ENCODE measurements at regions not wholly inside any gene's neighbourhood (a gene's known extent, or its start where the extent isn't known, plus 50 kb on each side); places are given as distances from the start of the nearest gene placed in this dataset.
"Not testable (repeated sequence)": the region's sequence is repeated elsewhere in the genome, so short reads cannot be mapped to it uniquely, and the experiment has no call there.

GRCh38 chr5:101018299-101018698, 115.2 kb upstream of the ST8SIA4 start:
- no peak overlapping the region for H3K4me3 Mint-ChIP-seq
- no peaks in the 10 kb centered on the region for H3K36me3 ChIP-seq (ENCODE audit: insufficient read depth, low read length)
- H3K4me1 ChIP-seq (ENCODE audit: insufficient read depth, low read length) = no peaks in the 10 kb centered on the region
- no peaks in the 10 kb centered on the region for H3K27me3 ChIP-seq (ENCODE audit: insufficient read depth, low read length)
- no peak overlapping the region for H3K27ac Mint-ChIP-seq
- H3K4me1 Mint-ChIP-seq = no peaks in the 10 kb centered on the region
- intact Hi-C loops (cut with micrococcal nuclease) = loop anchor here (5.0 to 10.0 kb wide), 2 partner anchors 116 to 193 kb away; partner anchors contain the start of gene ST8SIA4
- no peaks in the 10 kb centered on the region for H3K9me3 ChIP-seq (ENCODE audit: control insufficient read depth in 1 of 2, low read length in 2 of 2)
- H3K36me3 Mint-ChIP-seq = no peaks in the 10 kb centered on the region
- H3K9me3 Mint-ChIP-seq = peaks cover 0 to 3% (median 0%) of the 10 kb centered on the region in 8 donors
- no peak overlapping the region for H3K27ac ChIP-seq (ENCODE audit: low read depth, low read length)
- POLR2A ChIA-PET (ENCODE audit: partially characterized antibody) = interaction anchor here (1.4 kb wide), 1 partner anchor 118 kb away, joined by 3 read pairs; no protein-coding TSS in a partner anchor
- CTCF ChIA-PET (ENCODE audit: partially characterized antibody) = no interaction called here
- no peak for DNase-seq
- H3K27me3 Mint-ChIP-seq = no peaks in the 10 kb centered on the region
- no peak overlapping the region for H3K4me3 ChIP-seq (ENCODE audit: low read length in 2 of 2)

- H3K4me1 ChIP-seq (ENCODE audit: insufficient read depth, low read length) = no peaks in the 10 kb centered on the region
- Mint-ChIP-seq H3K27me3 (no peaks in the 10 kb centered on the region), H3K4me1 (no peaks in the 10 kb centered on the region), H3K4me3 (no peak overlapping the region), H3K36me3 (no peaks in the 10 kb centered on the region), H3K9me3 (no peaks in the 10 kb centered on the region), H3K27ac (no peak overlapping the region)
- ChIA-PET CTCF (ENCODE audit: partially characterized antibody) (no interaction called here), POLR2A (ENCODE audit: partially characterized antibody) (no interaction called here)
- no peaks in the 10 kb centered on the region for H3K36me3 ChIP-seq (ENCODE audit: insufficient read depth, low read length)
- no peaks in the 10 kb centered on the region for H3K9me3 ChIP-seq (ENCODE audit: control insufficient read depth in 1 of 2, low read length in 2 of 2)
- no peak for DNase-seq
- H3K27ac ChIP-seq (ENCODE audit: low read depth, low read length) = no peak overlapping the region
- intact Hi-C loops (cut with micrococcal nuclease) = loop anchor here (1.0 to 10.0 kb wide), 2 partner anchors 188 to 390 kb away; no protein-coding TSS in a partner anchor
- no peak overlapping the region for H3K4me3 ChIP-seq (ENCODE audit: low read length in 2 of 2)
- no peaks in the 10 kb centered on the region for H3K27me3 ChIP-seq (ENCODE audit: insufficient read depth, low read length)
These were observed 109.8 kb upstream of the ST8SIA4 start for GRCh38 chr5:101012880-101013279.

GRCh38 chr5:101009758-101010519, 106.9 kb upstream of the ST8SIA4 start:
- CTCF ChIA-PET (ENCODE audit: partially characterized antibody) = interaction anchor here (0.9 to 1.1 kb wide), 2 partner anchors 242 to 386 kb away, joined by 3 read pairs; no protein-coding TSS in a partner anchor
- H3K27ac ChIP-seq (ENCODE audit: low read depth, low read length) = no peak overlapping the region
- Mint-ChIP-seq H3K4me1 (peaks cover 0 to 3% (median under 1%) of the 10 kb centered on the region in 4 donors), H3K27ac (no peak overlapping the region), H3K36me3 (no peaks in the 10 kb centered on the region), H3K9me3 (peaks cover 0 to 6% (median 4%) of the 10 kb centered on the region in 8 donors), H3K4me3 (no peak overlapping the region), H3K27me3 (no peaks in the 10 kb centered on the region)
- H3K36me3 ChIP-seq (ENCODE audit: insufficient read depth, low read length) = no peaks in the 10 kb centered on the region
- no peak overlapping the region for H3K4me3 ChIP-seq (ENCODE audit: low read length in 2 of 2)
- POLR2A ChIA-PET (ENCODE audit: partially characterized antibody) = no interaction called here
- H3K4me1 ChIP-seq (ENCODE audit: insufficient read depth, low read length) = no peaks in the 10 kb centered on the region
- intact Hi-C loops (cut with micrococcal nuclease) = loop anchor here (10.0 kb wide), 1 partner anchor 185 kb away; no protein-coding TSS in a partner anchor
- DNase-seq = no peak
- no peaks in the 10 kb centered on the region for H3K27me3 ChIP-seq (ENCODE audit: insufficient read depth, low read length)
- H3K9me3 ChIP-seq (ENCODE audit: control insufficient read depth in 1 of 2, low read length in 2 of 2) = no peaks in the 10 kb centered on the region

GRCh38 chr5:100992354-100992753, 89.3 kb upstream of the ST8SIA4 start:
- Mint-ChIP-seq H3K36me3 (no peaks in the 10 kb centered on the region), H3K27ac (peak overlapping the region in 1 of 7 donors; percentile 2), H3K9me3 (no peaks in the 10 kb centered on the region), H3K4me3 (no peak overlapping the region), H3K27me3 (peaks cover 0 to 2% of the 10 kb centered on the region in 2 donors), H3K4me1 (no peaks in the 10 kb centered on the region)
- Histone ChIP-seq H3K4me1 (ENCODE audit: insufficient read depth, low read length) (no peaks in the 10 kb centered on the region), H3K27ac (ENCODE audit: low read depth, low read length) (no peak overlapping the region), H3K36me3 (ENCODE audit: insufficient read depth, low read length) (no peaks in the 10 kb centered on the region), H3K9me3 (ENCODE audit: control insufficient read depth in 1 of 2, low read length in 2 of 2) (no peaks in the 10 kb centered on the region), H3K4me3 (ENCODE audit: low read length in 2 of 2) (no peak overlapping the region), H3K27me3 (ENCODE audit: insufficient read depth, low read length) (no peaks in the 10 kb centered on the region)
- DNase-seq = peak in 1 of 5 donors; percentile 19
- POLR2A ChIA-PET (ENCODE audit: partially characterized antibody) = no interaction called here
- CTCF ChIA-PET (ENCODE audit: partially characterized antibody) = no interaction called here
- intact Hi-C loops (cut with micrococcal nuclease) = no loop called here

- H3K36me3 ChIP-seq (ENCODE audit: insufficient read depth, low read length); H3K27ac Mint-ChIP-seq; H3K36me3 Mint-ChIP-seq; H3K4me1 Mint-ChIP-seq; H3K4me3 ChIP-seq (ENCODE audit: low read length in 2 of 2); CTCF ChIA-PET (ENCODE audit: partially characterized antibody); intact Hi-C loops (cut with micrococcal nuclease); H3K9me3 Mint-ChIP-seq; H3K27ac ChIP-seq (ENCODE audit: low read depth, low read length); H3K27me3 Mint-ChIP-seq; H3K4me3 Mint-ChIP-seq; POLR2A ChIA-PET (ENCODE audit: partially characterized antibody); H3K4me1 ChIP-seq (ENCODE audit: insufficient read depth, low read length); DNase-seq; H3K27me3 ChIP-seq (ENCODE audit: insufficient read depth, low read length); H3K9me3 ChIP-seq (ENCODE audit: control insufficient read depth in 1 of 2, low read length in 2 of 2): not testable (repeated sequence)
These were observed 80.5 kb upstream of the ST8SIA4 start for GRCh38 chr5:100983601-100984000.

GRCh38 chr5:100974082-100974481, 71.0 kb upstream of the ST8SIA4 start:
- Mint-ChIP-seq H3K4me1 (no peaks in the 10 kb centered on the region), H3K27me3 (peaks cover 0 to 1% of the 10 kb centered on the region in 2 donors), H3K27ac (no peak overlapping the region), H3K9me3 (peaks cover 0 to 11% (median 2%) of the 10 kb centered on the region in 8 donors), H3K4me3 (no peak overlapping the region), H3K36me3 (no peaks in the 10 kb centered on the region)
- Histone ChIP-seq H3K36me3 (ENCODE audit: insufficient read depth, low read length) (no peaks in the 10 kb centered on the region), H3K9me3 (ENCODE audit: control insufficient read depth in 1 of 2, low read length in 2 of 2) (no peaks in the 10 kb centered on the region), H3K27me3 (ENCODE audit: insufficient read depth, low read length) (no peaks in the 10 kb centered on the region), H3K4me1 (ENCODE audit: insufficient read depth, low read length) (no peaks in the 10 kb centered on the region), H3K4me3 (ENCODE audit: low read length in 2 of 2) (no peak overlapping the region), H3K27ac (ENCODE audit: low read depth, low read length) (no peak overlapping the region)
- ChIA-PET POLR2A (ENCODE audit: partially characterized antibody) (no interaction called here), CTCF (ENCODE audit: partially characterized antibody) (no interaction called here)
- intact Hi-C loops (cut with micrococcal nuclease) = no loop called here
- DNase-seq = no peak

- no peak overlapping the region for H3K27ac ChIP-seq (ENCODE audit: low read depth, low read length)
- Mint-ChIP-seq H3K27me3 (peaks cover 0 to 1% of the 10 kb centered on the region in 2 donors), H3K4me3 (no peak overlapping the region), H3K36me3 (no peaks in the 10 kb centered on the region), H3K4me1 (no peaks in the 10 kb centered on the region), H3K9me3 (peaks cover 0 to 2% (median 0%) of the 10 kb centered on the region in 8 donors), H3K27ac (no peak overlapping the region)
- no peak overlapping the region for H3K4me3 ChIP-seq (ENCODE audit: low read length in 2 of 2)
- ChIA-PET POLR2A (ENCODE audit: partially characterized antibody) (no interaction called here), CTCF (ENCODE audit: partially characterized antibody) (interaction anchor here (1.2 kb wide), 1 partner anchor 11 kb away, joined by 3 read pairs; no protein-coding TSS in a partner anchor)
- no peaks in the 10 kb centered on the region for H3K36me3 ChIP-seq (ENCODE audit: insufficient read depth, low read length)
- H3K27me3 ChIP-seq (ENCODE audit: insufficient read depth, low read length) = no peaks in the 10 kb centered on the region
- H3K9me3 ChIP-seq (ENCODE audit: control insufficient read depth in 1 of 2, low read length in 2 of 2) = no peaks in the 10 kb centered on the region
- intact Hi-C loops (cut with micrococcal nuclease) = no loop called here
- DNase-seq = no peak
- H3K4me1 ChIP-seq (ENCODE audit: insufficient read depth, low read length) = no peaks in the 10 kb centered on the region
These were observed 67.7 kb upstream of the ST8SIA4 start for GRCh38 chr5:100970646-100971255.
